ENCODE measurements at regions not wholly inside any gene's neighbourhood (a gene's known extent, or its start where the extent isn't known, plus 50 kb on each side); places are given as distances from the start of the nearest gene placed in this dataset.

DNA sequence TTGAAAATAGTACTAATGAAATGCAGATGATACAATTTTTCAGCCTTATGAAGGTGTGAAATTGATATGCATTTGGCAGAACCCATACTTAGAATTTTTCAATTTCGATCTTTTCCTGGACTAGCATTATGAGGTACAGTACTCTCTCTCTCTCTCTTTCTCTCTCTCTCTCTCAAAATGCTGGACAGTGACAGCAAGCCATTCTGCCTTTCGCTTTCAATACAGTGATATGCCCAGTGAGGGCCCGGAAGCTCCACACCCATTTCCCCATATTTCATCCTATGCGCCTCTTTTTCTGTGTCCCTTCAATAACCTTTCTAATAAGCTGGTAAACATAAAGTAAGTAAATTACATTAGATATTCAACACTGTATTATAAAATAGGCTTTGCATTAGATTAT lies 595.0 kb upstream of the UBE2E2 start:
- DNase-seq (ENCODE audit: low spot score): no peak
- Histone ChIP-seq H3K36me3 (no peaks in the 10 kb centered on the region), H3K4me3 (no peak overlapping the region), H3K27me3 (replicated peaks; ENCODE audit: insufficient read depth) (no peaks in the 10 kb centered on the region), H3K9me3 (no peaks in the 10 kb centered on the region), H3K27ac (no peak overlapping the region), H3K4me1 (ENCODE audit: control insufficient read depth in 1 of 2, low read depth in 2 of 2) (no peaks in the 10 kb centered on the region)
- no peak for ATAC-seq (ENCODE audit: insufficient number of reproducible peaks, low FRiP score, low read depth)
- TF ChIP-seq, protein P1, sequence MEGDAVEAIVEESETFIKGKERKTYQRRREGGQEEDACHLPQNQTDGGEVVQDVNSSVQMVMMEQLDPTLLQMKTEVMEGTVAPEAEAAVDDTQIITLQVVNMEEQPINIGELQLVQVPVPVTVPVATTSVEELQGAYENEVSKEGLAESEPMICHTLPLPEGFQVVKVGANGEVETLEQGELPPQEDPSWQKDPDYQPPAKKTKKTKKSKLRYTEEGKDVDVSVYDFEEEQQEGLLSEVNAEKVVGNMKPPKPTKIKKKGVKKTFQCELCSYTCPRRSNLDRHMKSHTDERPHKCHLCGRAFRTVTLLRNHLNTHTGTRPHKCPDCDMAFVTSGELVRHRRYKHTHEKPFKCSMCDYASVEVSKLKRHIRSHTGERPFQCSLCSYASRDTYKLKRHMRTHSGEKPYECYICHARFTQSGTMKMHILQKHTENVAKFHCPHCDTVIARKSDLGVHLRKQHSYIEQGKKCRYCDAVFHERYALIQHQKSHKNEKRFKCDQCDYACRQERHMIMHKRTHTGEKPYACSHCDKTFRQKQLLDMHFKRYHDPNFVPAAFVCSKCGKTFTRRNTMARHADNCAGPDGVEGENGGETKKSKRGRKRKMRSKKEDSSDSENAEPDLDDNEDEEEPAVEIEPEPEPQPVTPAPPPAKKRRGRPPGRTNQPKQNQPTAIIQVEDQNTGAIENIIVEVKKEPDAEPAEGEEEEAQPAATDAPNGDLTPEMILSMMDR (IDR thresholded peaks at IDR 0.05): no peak

- H3K36me3 ChIP-seq: no peaks in the 10 kb centered on the region
- DNase-seq (ENCODE audit: low spot score) (no peak), ATAC-seq (ENCODE audit: insufficient number of reproducible peaks, low FRiP score, low read depth) (no peak)
- H3K27ac ChIP-seq: no peak overlapping the region
- no peaks in the 10 kb centered on the region for H3K4me1 ChIP-seq (ENCODE audit: control insufficient read depth in 1 of 2, low read depth in 2 of 2)
- H3K9me3 ChIP-seq: no peaks in the 10 kb centered on the region
- TF ChIP-seq, protein P1 (IDR thresholded peaks at IDR 0.05): no peak
- no peaks in the 10 kb centered on the region for H3K27me3 ChIP-seq (replicated peaks; ENCODE audit: insufficient read depth)
- no peak overlapping the region for H3K4me3 ChIP-seq
Measured at GRCh38 chr3:22608721-22609120, 594.4 kb upstream of the UBE2E2 start.

- Histone ChIP-seq H3K27ac (no peak overlapping the region), H3K4me1 (ENCODE audit: control insufficient read depth in 1 of 2, low read depth in 2 of 2) (no peaks in the 10 kb centered on the region), H3K9me3 (no peaks in the 10 kb centered on the region), H3K36me3 (no peaks in the 10 kb centered on the region), H3K4me3 (no peak overlapping the region), H3K27me3 (replicated peaks; ENCODE audit: insufficient read depth) (no peaks in the 10 kb centered on the region)
- ATAC-seq (ENCODE audit: insufficient number of reproducible peaks, low FRiP score, low read depth): no peak
- no peak for DNase-seq (ENCODE audit: low spot score)
- TF ChIP-seq, protein P1 (IDR thresholded peaks at IDR 0.05): no peak
Measured at GRCh38 chr3:22609139-22609538, 594.0 kb upstream of the UBE2E2 start.

DNA sequence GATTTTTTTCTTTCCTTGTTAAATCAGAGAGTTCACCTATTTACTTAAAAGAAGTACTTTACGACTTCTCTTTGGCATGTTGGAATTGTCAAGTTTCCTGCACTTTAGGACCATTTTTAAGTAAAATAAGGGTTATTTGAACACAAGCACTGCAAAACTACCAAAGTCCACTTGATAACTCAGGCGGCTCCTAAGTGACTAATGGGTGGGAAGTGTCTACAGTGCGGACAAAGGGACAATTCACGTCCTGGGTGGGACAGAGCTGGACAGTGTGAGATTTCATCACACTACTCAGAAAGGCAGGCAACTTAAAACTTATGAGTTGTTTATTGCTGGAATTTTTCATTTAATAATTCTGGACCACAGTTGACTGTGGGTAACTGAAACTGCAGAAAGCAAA lies 590.2 kb upstream of the UBE2E2 start:
- no peak for ATAC-seq (ENCODE audit: insufficient number of reproducible peaks, low FRiP score, low read depth)

GRCh38 chr3:22615790-22616189 lies 587.3 kb upstream of the UBE2E2 start:
- H3K36me3 ChIP-seq: no peaks in the 10 kb centered on the region
- no peaks in the 10 kb centered on the region for H3K4me1 ChIP-seq (ENCODE audit: control insufficient read depth in 1 of 2, low read depth in 2 of 2)
- no peaks in the 10 kb centered on the region for H3K9me3 ChIP-seq
- no peak overlapping the region for H3K27ac ChIP-seq
- TF ChIP-seq, protein P1 (IDR thresholded peaks at IDR 0.05): no peak
- ATAC-seq (ENCODE audit: insufficient number of reproducible peaks, low FRiP score, low read depth) (no peak), DNase-seq (ENCODE audit: low spot score) (no peak)
- H3K4me3 ChIP-seq: no peak overlapping the region
- no peaks in the 10 kb centered on the region for H3K27me3 ChIP-seq (replicated peaks; ENCODE audit: insufficient read depth)

More for the DNA sequence above, 590.2 kb upstream of the UBE2E2 start:
- H3K27me3 ChIP-seq (replicated peaks; ENCODE audit: insufficient read depth): no peaks in the 10 kb centered on the region
- TF ChIP-seq, protein P1 (IDR thresholded peaks at IDR 0.05): no peak
- no peaks in the 10 kb centered on the region for H3K9me3 ChIP-seq
- no peak for DNase-seq (ENCODE audit: low spot score)
- H3K27ac ChIP-seq: no peak overlapping the region
- H3K36me3 ChIP-seq: no peaks in the 10 kb centered on the region
- H3K4me3 ChIP-seq: no peak overlapping the region
- no peaks in the 10 kb centered on the region for H3K4me1 ChIP-seq (ENCODE audit: control insufficient read depth in 1 of 2, low read depth in 2 of 2)

Measured in thoracic aorta (tissue), 2 donors.